Inflammatory macrophage (primary cell): ENCODE measurements at regions not wholly inside any gene's neighbourhood (a gene's known extent, or its start where the extent isn't known, plus 50 kb on each side); places are given as distances from the start of the nearest gene placed in this dataset.

Source experiments
- DNase-seq, 2 donors: peaks; one replicate each; pipeline ENCODE4 v3.0.0-alpha.2; 2020 to 2022

- no peak for DNase-seq
Observed at GRCh38 chr1:81569761-81570160, 231.0 kb upstream of the ADGRL2 start.

GRCh38 chr1:81563632-81564031 is 237.1 kb upstream of the ADGRL2 start:
- DNase-seq: no peak

GRCh38 chr1:81562934-81563333 is 237.8 kb upstream of the ADGRL2 start:
- no peak for DNase-seq

- DNase-seq: no peak
Observed at GRCh38 chr1:81560629-81561028, 240.1 kb upstream of the ADGRL2 start.

- DNase-seq: no peak
Observed at GRCh38 chr1:81559662-81560350, 240.9 kb upstream of the ADGRL2 start.

- no peak for DNase-seq
Observed at GRCh38 chr1:81558291-81559076, 242.2 kb upstream of the ADGRL2 start.

- DNase-seq: no peak
Observed at GRCh38 chr1:81556968-81557367, 243.8 kb upstream of the ADGRL2 start.

- DNase-seq: no peak
Observed at GRCh38 chr1:81554534-81554933, 246.2 kb upstream of the ADGRL2 start.

- no peak for DNase-seq
Observed at GRCh38 chr1:81554108-81554507, 246.6 kb upstream of the ADGRL2 start.

GRCh38 chr1:81553503-81553902 is 247.2 kb upstream of the ADGRL2 start:
- DNase-seq: no peak

GRCh38 chr1:81551946-81552345 is 248.8 kb upstream of the ADGRL2 start:
- DNase-seq: no peak

- no peak for DNase-seq
Observed at GRCh38 chr1:81550753-81551152, 250.0 kb upstream of the ADGRL2 start.

GRCh38 chr1:81549588-81550127 is 251.1 kb upstream of the ADGRL2 start:
- DNase-seq: no peak

- DNase-seq: no peak
Observed at GRCh38 chr1:81548918-81549587, 251.7 kb upstream of the ADGRL2 start.

- DNase-seq: no peak
Observed at GRCh38 chr1:81547912-81548303, 252.8 kb upstream of the ADGRL2 start.

GRCh38 chr1:81547261-81547911 is 253.3 kb upstream of the ADGRL2 start:
- no peak for DNase-seq

GRCh38 chr1:81545734-81546133 is 255.0 kb upstream of the ADGRL2 start:
- no peak for DNase-seq

- no peak for DNase-seq
Observed at GRCh38 chr1:81543764-81544163, 257.0 kb upstream of the ADGRL2 start.

GRCh38 chr1:81542196-81542595 is 258.5 kb upstream of the ADGRL2 start:
- no peak for DNase-seq

GRCh38 chr1:81540216-81540615 is 260.5 kb upstream of the ADGRL2 start:
- no peak for DNase-seq

GRCh38 chr1:81529014-81529413 is 271.7 kb upstream of the ADGRL2 start:
- no peak for DNase-seq

- no peak for DNase-seq
Observed at GRCh38 chr1:81525085-81525484, 275.6 kb upstream of the ADGRL2 start.

GRCh38 chr1:81519987-81520386 is 280.7 kb upstream of the ADGRL2 start:
- no peak for DNase-seq
